ENCODE measurements at regions not wholly inside any gene's neighbourhood (a gene's known extent, or its start where the extent isn't known, plus 50 kb on each side); places are given as distances from the start of the nearest gene placed in this dataset.

- no peak for DNase-seq
These were observed 474.3 kb downstream of the TBC1D22A start for GRCh38 chr22:47236718-47237117.

GRCh38 chr22:47236161-47236560 lies 473.7 kb downstream of the TBC1D22A start:
- DNase-seq, result no peak

- DNase-seq, result no peak
These were observed 471.1 kb downstream of the TBC1D22A start for GRCh38 chr22:47233316-47234243.

- DNase-seq, result no peak
These were observed 470.3 kb downstream of the TBC1D22A start for GRCh38 chr22:47232753-47233152.

GRCh38 chr22:47232197-47232596 lies 469.7 kb downstream of the TBC1D22A start:
- no peak for DNase-seq

- no peak for DNase-seq
These were observed 469.3 kb downstream of the TBC1D22A start for GRCh38 chr22:47231759-47232158.

- no peak for DNase-seq
These were observed 468.3 kb downstream of the TBC1D22A start for GRCh38 chr22:47230741-47231140.

GRCh38 chr22:47230251-47230650 lies 467.8 kb downstream of the TBC1D22A start:
- DNase-seq, result no peak

GRCh38 chr22:47228767-47229166 lies 466.3 kb downstream of the TBC1D22A start:
- DNase-seq, result no peak

GRCh38 chr22:47225931-47226633 lies 463.6 kb downstream of the TBC1D22A start:
- DNase-seq, result no peak

- DNase-seq, result no peak
These were observed 462.9 kb downstream of the TBC1D22A start for GRCh38 chr22:47225080-47225930.

Measured in femur (tissue), 1 donor.